PC-9 (cell line): ENCODE measurements at regions not wholly inside any gene's neighbourhood (a gene's known extent, or its start where the extent isn't known, plus 50 kb on each side); places are given as distances from the start of the nearest gene placed in this dataset.

Experiments used
- BruUV-seq: library from RNA; stranded (reverse); fragments of 400-500 nt; replicated peaks from 2 replicates; lab custom pipeline; 2021; lab: Mats Ljungman, UMichigan
- CTCF ChIA-PET: fragments of 300-600 bp; sonication (Branson Sonifier 250); formaldehyde crosslinking; loops from one replicate; lab custom pipeline; 2022; ENCODE audit warnings: antibody characterized with exemption; lab: Charles Lee
- POLR2A ChIA-PET: fragments of 300-600 bp; sonication (Branson Sonifier 250); formaldehyde crosslinking; loops from one replicate; lab custom pipeline; 2022; ENCODE audit warnings: antibody characterized with exemption; ENCODE audit not compliant: unreplicated experiment; lab: Charles Lee
- DNase-seq, 2 experiments: peaks; one replicate each; pipeline versions ENCODE4 v3.0.0 to v3.0.0-alpha.2; 2015 to 2022; ENCODE audit warnings: mixed read lengths in 1 of 2
- H2AFZ ChIP-seq: fragments of 200-600 bp; sonication (generic); 2 replicates; pipeline ENCODE4 v1.8.1; 2017; ENCODE audit warnings: antibody characterized with exemption
- H3F3A ChIP-seq: fragments of 200-600 bp; sonication (generic); 2 replicates; pipeline ENCODE4 v1.8.1; 2017; ENCODE audit warnings: antibody characterized with exemption, mild to moderate bottlenecking, low read depth; ENCODE audit not compliant: insufficient read depth
- H3K27ac ChIP-seq: fragments of 200-600 bp; sonication (generic); 2 replicates; pipeline ENCODE4 v1.6.1; 2016; ENCODE audit warnings: mixed run types
- H3K27me3 ChIP-seq: fragments of 200-600 bp; sonication (generic); 2 replicates; pipeline ENCODE4 v1.6.1; 2016; ENCODE audit warnings: low read depth, mixed run types; ENCODE audit not compliant: insufficient read depth
- H3K36me3 ChIP-seq: fragments of 200-600 bp; sonication (generic); 2 replicates; pipeline ENCODE4 v1.6.1; 2016; ENCODE audit warnings: low read depth, mixed run types
- H3K4me1 ChIP-seq: fragments of 200-600 bp; sonication (generic); replicated peaks from 2 replicates; pipeline ENCODE4 v1.6.1; 2016; ENCODE audit warnings: mixed run types; ENCODE audit not compliant: insufficient read depth
- H3K4me2 ChIP-seq: fragments of 200-600 bp; sonication (generic); 2 replicates; pipeline ENCODE4 v1.6.1; 2017; ENCODE audit warnings: mixed run types
- H3K4me3 ChIP-seq: fragments of 200-600 bp; sonication (generic); 2 replicates; pipeline ENCODE4 v1.6.1; 2016; ENCODE audit warnings: mixed run types
- H3K79me2 ChIP-seq: fragments of 200-600 bp; sonication (generic); 2 replicates; pipeline ENCODE4 v1.6.1; 2017; ENCODE audit warnings: low read depth, mixed run types
- H3K9me2 ChIP-seq: fragments of 200-600 bp; sonication (generic); 2 replicates; pipeline ENCODE4 v1.8.1; 2017; ENCODE audit warnings: mild to moderate bottlenecking; ENCODE audit not compliant: insufficient read depth
- H3K9me3 ChIP-seq: fragments of 200-600 bp; sonication (generic); 2 replicates; pipeline ENCODE4 v1.8.1; 2016; ENCODE audit warnings: low read depth; ENCODE audit not compliant: insufficient read depth
- H4K20me1 ChIP-seq: fragments of 200-600 bp; sonication (generic); 2 replicates; pipeline ENCODE4 v1.8.1; 2017; ENCODE audit not compliant: insufficient read depth
- CTCF ChIP-seq: fragments of 200-600 bp; sonication (generic); conservative IDR thresholded peaks from 2 replicates; pipeline ENCODE4 v1.6.1; 2017; ENCODE audit warnings: mixed run types, antibody characterized with exemption, mild to moderate bottlenecking, moderate library complexity
- EZH2 ChIP-seq: fragments of 200-600 bp; sonication (generic); IDR thresholded peaks from 2 replicates; pipeline ENCODE4 v1.8.0; 2017; ENCODE audit warnings: antibody characterized with exemption, low read depth
- intact Hi-C: fragments of 100-400 bp; cut with micrococcal nuclease; formaldehyde crosslinking; loops from one replicate; pipeline ENCODE4 v1.10.0; 2022; ENCODE audit not compliant: unreplicated experiment

DNA sequence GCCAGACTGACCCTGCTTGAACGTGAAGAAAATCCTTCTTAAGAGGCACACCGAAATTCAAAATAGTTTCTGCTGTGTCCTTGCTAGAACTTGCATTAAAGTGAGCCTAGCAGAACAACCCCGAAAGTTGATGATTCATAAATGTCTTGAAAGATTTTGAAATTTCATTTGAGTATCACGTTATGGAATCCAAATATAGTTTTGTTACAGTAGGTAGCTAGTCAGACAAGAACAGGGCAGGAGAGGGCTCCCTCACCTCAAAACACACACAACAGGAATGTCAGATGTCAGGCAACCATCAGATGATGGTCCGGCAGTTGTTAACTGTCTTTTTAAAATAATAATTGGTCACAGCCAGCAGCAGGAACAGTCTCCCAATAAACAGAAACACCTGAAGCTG, 259.6 kb upstream of the GNPDA2 start:
- DNase-seq = no peak
- Histone ChIP-seq H2AFZ (no peak overlapping the region), H3K4me2 (no peak overlapping the region)

GRCh38 chr4:44985152-44985551, 258.8 kb upstream of the GNPDA2 start:
- ChIA-PET CTCF (no interaction called here), POLR2A (no interaction called here)
- no peak for DNase-seq
- Histone ChIP-seq H3K36me3 (no peaks in the 10 kb centered on the region), H4K20me1 (no peaks in the 10 kb centered on the region), H3K9me2 (no peaks in the 10 kb centered on the region), H3F3A (no peaks in the 10 kb centered on the region), H3K4me3 (no peak overlapping the region), H3K4me2 (no peak overlapping the region), H3K27me3 (no peaks in the 10 kb centered on the region), H2AFZ (no peak overlapping the region), H3K79me2 (no peaks in the 10 kb centered on the region), H3K27ac (no peak overlapping the region), H3K4me1 (no peaks in the 10 kb centered on the region), H3K9me3 (no peaks in the 10 kb centered on the region)
- BruUV-seq = no TSS peak
- intact Hi-C loops = no loop called here
- no peak for TF ChIP-seq CTCF
- no peak for TF ChIP-seq EZH2

More for the DNA sequence above, 259.6 kb upstream of the GNPDA2 start:
- no peaks in the 10 kb centered on the region for H3K9me2 ChIP-seq
- intact Hi-C loops = no loop called here
- H3K4me1 ChIP-seq = no peaks in the 10 kb centered on the region
- no peaks in the 10 kb centered on the region for H3K9me3 ChIP-seq
- no peaks in the 10 kb centered on the region for H3K27me3 ChIP-seq
- no peak overlapping the region for H3K27ac ChIP-seq
- TF ChIP-seq EZH2 = no peak
- no peak for TF ChIP-seq CTCF
- POLR2A ChIA-PET = no interaction called here
- no peaks in the 10 kb centered on the region for H3K36me3 ChIP-seq
- no peaks in the 10 kb centered on the region for H3F3A ChIP-seq
- CTCF ChIA-PET = no interaction called here
- no peaks in the 10 kb centered on the region for H4K20me1 ChIP-seq
- H3K79me2 ChIP-seq = no peaks in the 10 kb centered on the region
- BruUV-seq = no TSS peak
- H3K4me3 ChIP-seq = no peak overlapping the region

GRCh38 chr4:44984083-44984482, 257.7 kb upstream of the GNPDA2 start:
- Histone ChIP-seq H3K4me1 (no peaks in the 10 kb centered on the region), H3K4me3 (no peak overlapping the region), H3K9me3 (no peaks in the 10 kb centered on the region), H2AFZ (no peak overlapping the region), H4K20me1 (no peaks in the 10 kb centered on the region), H3K36me3 (no peaks in the 10 kb centered on the region), H3K27me3 (no peaks in the 10 kb centered on the region), H3K4me2 (no peak overlapping the region), H3K9me2 (no peaks in the 10 kb centered on the region), H3K79me2 (no peaks in the 10 kb centered on the region), H3F3A (no peaks in the 10 kb centered on the region), H3K27ac (no peak overlapping the region)
- TF ChIP-seq EZH2 (no peak), CTCF (no peak)
- intact Hi-C loops = no loop called here
- no peak for DNase-seq
- POLR2A ChIA-PET = no interaction called here
- CTCF ChIA-PET = no interaction called here
- BruUV-seq = no TSS peak
